HG02610 (cell line): ENCODE measurements at regions not wholly inside any gene's neighbourhood (a gene's known extent, or its start where the extent isn't known, plus 50 kb on each side); places are given as distances from the start of the nearest gene placed in this dataset.
"Not testable (repeated sequence)": the region's sequence is repeated elsewhere in the genome, so short reads cannot be mapped to it uniquely, and the experiment has no call there.

Experiments used
- ATAC-seq: cut with Tn5 transposase; IDR thresholded peaks from one replicate; pipeline ENCODE4 v1.9.1; 2021; ENCODE audit warnings: mild to moderate bottlenecking, moderate library complexity; ENCODE audit not compliant: unreplicated experiment

- ATAC-seq: no peak
Measured at GRCh38 chr1:30144831-30145230, 578.6 kb downstream of the MATN1 start.

- no peak for ATAC-seq
Measured at GRCh38 chr1:30143517-30143916, 579.9 kb downstream of the MATN1 start.

- ATAC-seq: no peak
Measured at GRCh38 chr1:30140566-30140965, 582.8 kb downstream of the MATN1 start.

- no peak for ATAC-seq
Measured at GRCh38 chr1:30138891-30139290, 584.5 kb downstream of the MATN1 start.

GRCh38 chr1:30137001-30137400, 586.4 kb downstream of the MATN1 start:
- no peak for ATAC-seq

- no peak for ATAC-seq
Measured at GRCh38 chr1:30135698-30136097, 587.7 kb downstream of the MATN1 start.

GRCh38 chr1:30134466-30135217, 588.7 kb downstream of the MATN1 start:
- no peak for ATAC-seq

- no peak for ATAC-seq
Measured at GRCh38 chr1:30133414-30134055, 589.9 kb downstream of the MATN1 start.

- ATAC-seq: no peak
Measured at GRCh38 chr1:30132602-30133286, 590.6 kb downstream of the MATN1 start.

GRCh38 chr1:30130566-30130965, 592.8 kb downstream of the MATN1 start:
- not testable (repeated sequence) for ATAC-seq

GRCh38 chr1:30130099-30130498, 593.3 kb downstream of the MATN1 start:
- ATAC-seq: no peak

- ATAC-seq: no peak
Measured at GRCh38 chr1:30129421-30130055, 593.8 kb downstream of the MATN1 start.

- no peak for ATAC-seq
Measured at GRCh38 chr1:30129001-30129408, 594.4 kb downstream of the MATN1 start.

GRCh38 chr1:30126848-30127247, 596.5 kb downstream of the MATN1 start:
- ATAC-seq: no peak

- ATAC-seq: no peak
Measured at GRCh38 chr1:30125821-30126170, 597.6 kb downstream of the MATN1 start.

GRCh38 chr1:30125021-30125820, 598.2 kb downstream of the MATN1 start:
- no peak for ATAC-seq

- ATAC-seq: no peak
Measured at GRCh38 chr1:30123896-30124295, 599.5 kb downstream of the MATN1 start.

GRCh38 chr1:30123036-30123435, 600.3 kb downstream of the MATN1 start:
- no peak for ATAC-seq

GRCh38 chr1:30120245-30121000, 603.0 kb downstream of the MATN1 start:
- ATAC-seq: no peak

- ATAC-seq: no peak
Measured at GRCh38 chr1:30117685-30118084, 605.7 kb downstream of the MATN1 start.
